HG03064 (cell line): ENCODE measurements at regions not wholly inside any gene's neighbourhood (a gene's known extent, or its start where the extent isn't known, plus 50 kb on each side); places are given as distances from the start of the nearest gene placed in this dataset.
"Not testable (repeated sequence)": the region's sequence is repeated elsewhere in the genome, so short reads cannot be mapped to it uniquely, and the experiment has no call there.

ENCODE experiments used
- ATAC-seq: cut with Tn5 transposase; IDR thresholded peaks from one replicate; pipeline ENCODE4 v1.9.1; 2021; ENCODE audit warnings: low read depth; ENCODE audit not compliant: unreplicated experiment

GRCh38 chrX:16067886-16068515, 55.4 kb upstream of the GRPR start:
- ATAC-seq, result no peak

- ATAC-seq, result no peak
Measured at GRCh38 chrX:16063921-16064320, 59.4 kb upstream of the GRPR start.

DNA sequence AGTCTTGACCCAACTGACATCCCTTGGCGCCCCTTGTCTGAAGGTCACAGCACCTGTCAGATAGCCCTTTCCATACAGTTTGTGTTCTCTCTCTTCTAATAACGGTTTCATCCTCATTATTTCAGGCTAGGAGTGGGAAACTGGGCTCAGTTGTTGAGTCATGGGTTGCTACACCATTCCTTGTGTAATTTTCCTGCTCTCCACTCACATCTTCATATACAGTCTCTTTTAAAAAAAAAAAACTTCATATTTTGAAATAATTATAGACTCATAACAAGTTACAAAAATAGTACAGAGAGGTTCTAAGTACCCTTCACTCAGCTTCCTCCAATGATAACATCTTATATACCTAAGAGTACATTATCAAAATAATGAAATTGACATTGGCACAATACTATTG, 60.2 kb upstream of the GRPR start:
- ATAC-seq, result no peak

GRCh38 chrX:16061296-16061695, 62.1 kb upstream of the GRPR start:
- no peak for ATAC-seq

- ATAC-seq, result no peak
Measured at GRCh38 chrX:16060252-16060651, 63.1 kb upstream of the GRPR start.

GRCh38 chrX:16049126-16049525, 74.2 kb upstream of the GRPR start:
- not testable (repeated sequence) for ATAC-seq

- no peak for ATAC-seq
Measured at GRCh38 chrX:16042980-16043379, 80.4 kb upstream of the GRPR start.

DNA sequence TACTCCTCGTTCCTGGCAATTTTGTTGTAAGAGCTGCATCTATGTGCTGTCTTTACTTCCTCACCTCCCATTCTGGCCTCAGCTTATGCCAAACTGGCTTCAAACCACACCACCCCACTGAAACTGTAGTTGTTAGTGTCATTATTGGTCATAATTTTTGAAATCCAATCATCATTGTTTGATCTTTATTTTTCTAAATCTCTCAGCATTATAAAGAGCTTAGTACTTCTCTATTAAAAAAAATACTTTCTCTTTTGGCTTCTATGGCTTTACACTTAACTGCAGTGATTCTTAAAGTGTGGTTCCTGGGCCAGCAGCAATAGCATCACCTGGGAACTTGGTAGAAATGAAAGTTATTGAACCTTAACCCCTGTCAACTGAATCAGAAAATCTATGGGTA, 83.5 kb upstream of the GRPR start:
- ATAC-seq, result no peak

- ATAC-seq, result no peak
Measured at GRCh38 chrX:16039363-16039762, 84.0 kb upstream of the GRPR start.

DNA sequence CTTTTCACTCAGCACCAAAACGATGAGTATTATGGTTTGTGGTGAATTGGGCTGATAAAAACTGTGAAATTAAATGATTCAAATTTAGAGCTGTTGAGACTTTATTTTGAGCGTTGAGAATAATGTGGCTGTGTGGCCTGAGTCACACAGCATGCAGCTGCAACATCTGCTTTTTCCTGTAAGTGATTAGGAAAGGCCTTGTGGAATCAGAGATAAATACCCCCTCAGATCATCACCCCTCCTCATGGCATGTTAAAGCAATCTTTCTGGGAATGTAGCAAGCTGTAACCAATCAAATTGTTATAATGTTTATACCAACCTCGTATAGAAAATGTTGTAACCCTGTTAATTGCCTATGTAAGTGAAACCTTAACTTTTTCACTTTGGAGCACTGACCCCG, 90.0 kb upstream of the GRPR start:
- ATAC-seq, result no peak

DNA sequence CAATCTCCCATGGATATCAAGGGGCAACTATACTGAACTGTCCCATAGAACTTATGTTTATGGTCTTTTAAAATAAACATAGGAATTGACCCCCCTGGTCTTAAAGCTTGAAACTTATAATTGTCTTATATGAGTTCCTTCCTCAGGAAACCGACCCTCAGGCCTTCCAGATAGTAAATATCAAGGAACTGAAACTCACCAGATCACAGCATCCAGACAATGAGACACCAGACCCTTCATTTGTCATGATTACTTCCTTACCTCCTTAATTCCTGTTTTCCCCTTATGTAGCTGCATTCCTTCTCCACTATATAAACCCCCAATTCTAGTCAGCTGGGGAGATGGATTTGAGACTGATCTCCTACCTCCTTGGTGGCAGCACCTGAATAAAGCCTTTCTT, 94.8 kb upstream of the GRPR start:
- ATAC-seq, result no peak

- ATAC-seq, result peak; percentile 95
Measured at GRCh38 chrX:16023790-16024734, 99.3 kb upstream of the GRPR start.

DNA sequence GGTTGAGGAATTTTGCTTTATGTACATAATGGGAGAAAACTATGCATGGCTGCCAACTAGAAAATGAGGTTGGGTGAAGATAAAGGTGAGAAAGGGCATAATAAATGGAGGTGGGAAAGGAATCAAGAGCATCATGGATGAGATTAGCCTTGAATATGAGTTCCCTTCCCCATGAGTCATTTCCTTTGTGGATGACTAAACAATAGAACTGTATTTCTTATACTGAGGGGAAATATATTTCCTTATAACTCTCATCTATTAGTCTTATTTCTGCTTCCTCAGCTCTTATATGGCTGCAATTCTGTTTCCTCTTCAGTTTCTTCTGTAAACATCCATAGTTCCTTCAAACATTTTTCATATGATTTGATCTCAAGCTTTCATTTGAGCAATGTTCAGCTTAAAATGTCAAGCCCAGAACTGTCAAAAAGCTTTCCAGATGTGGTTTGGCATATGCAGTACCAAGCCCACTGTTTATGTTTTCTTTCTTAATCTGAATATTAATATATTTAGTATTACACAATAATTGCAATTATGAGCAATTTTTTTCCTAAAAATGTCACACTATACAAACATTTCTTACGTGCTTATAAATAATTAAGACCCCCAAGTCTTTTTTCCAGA, 100.7 kb upstream of the GRPR start:
- ATAC-seq, result no peak

GRCh38 chrX:16018291-16018690, 105.1 kb upstream of the GRPR start:
- no peak for ATAC-seq

- ATAC-seq, result no peak
Measured at GRCh38 chrX:16014171-16014570, 109.2 kb upstream of the GRPR start.

- ATAC-seq, result no peak
Measured at GRCh38 chrX:16012250-16012649, 111.1 kb upstream of the GRPR start.

GRCh38 chrX:16005917-16006316, 117.4 kb upstream of the GRPR start:
- no peak for ATAC-seq

GRCh38 chrX:16002185-16002584, 121.2 kb upstream of the GRPR start:
- ATAC-seq, result no peak

DNA sequence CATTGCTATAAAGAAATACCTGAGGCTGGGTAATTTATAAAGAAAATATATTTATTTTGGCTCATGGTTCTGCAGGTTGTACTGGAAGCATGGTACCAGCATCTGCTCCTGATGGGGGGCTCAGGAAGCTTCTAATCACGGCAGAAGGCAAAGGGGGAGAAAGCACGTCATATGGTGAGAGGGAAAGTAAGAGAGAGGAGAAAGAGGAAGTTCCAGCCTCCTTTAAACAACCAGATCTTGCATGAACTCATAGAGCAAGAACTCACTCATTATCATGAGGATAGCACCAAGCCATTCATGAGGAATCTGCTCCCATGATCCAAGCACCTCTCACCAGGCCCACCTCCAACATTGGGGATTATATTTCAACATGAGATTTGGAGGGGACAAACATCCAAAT, 125.0 kb upstream of the GRPR start:
- ATAC-seq, result no peak

GRCh38 chrX:15989716-15990115, 133.6 kb upstream of the GRPR start:
- ATAC-seq, result no peak
